ENCODE measurements at regions not wholly inside any gene's neighbourhood (a gene's known extent, or its start where the extent isn't known, plus 50 kb on each side); places are given as distances from the start of the nearest gene placed in this dataset.
"Not testable (repeated sequence)": the region's sequence is repeated elsewhere in the genome, so short reads cannot be mapped to it uniquely, and the experiment has no call there.

DNA sequence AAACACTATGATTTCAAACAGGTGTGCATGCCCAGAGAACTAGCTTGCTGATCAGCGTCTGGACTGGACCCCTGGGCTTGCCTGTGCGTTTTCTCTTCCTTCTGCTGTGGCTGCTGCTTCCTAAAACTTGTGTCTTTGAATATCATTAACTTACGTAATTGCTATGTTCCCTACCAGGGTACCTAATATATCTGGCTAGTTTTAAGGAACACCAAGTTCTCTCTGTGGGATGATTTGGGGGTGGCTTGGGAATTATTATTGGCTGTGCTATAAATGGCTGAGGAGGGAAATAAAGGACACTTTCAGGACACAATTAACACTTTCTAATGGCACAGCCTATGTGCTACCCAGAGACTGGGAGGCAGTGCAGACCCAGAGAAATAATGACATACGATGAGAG lies 606.0 kb upstream of the RBFOX1 start:
- DNase-seq (ENCODE audit: low read depth) = no peak

- no peak for DNase-seq (ENCODE audit: low read depth)
These were observed 606.9 kb upstream of the RBFOX1 start for GRCh38 chr16:6725634-6726331.

- DNase-seq (ENCODE audit: low read depth) = not testable (repeated sequence)
These were observed 607.4 kb upstream of the RBFOX1 start for GRCh38 chr16:6725206-6725605.

GRCh38 chr16:6722786-6723185 lies 609.9 kb upstream of the RBFOX1 start:
- DNase-seq (ENCODE audit: low read depth) = no peak

GRCh38 chr16:6714510-6714909 lies 618.1 kb upstream of the RBFOX1 start:
- no peak for DNase-seq (ENCODE audit: low read depth)

- DNase-seq (ENCODE audit: low read depth) = no peak
These were observed 622.9 kb upstream of the RBFOX1 start for GRCh38 chr16:6709736-6710135.

- no peak for DNase-seq (ENCODE audit: low read depth)
These were observed 623.9 kb upstream of the RBFOX1 start for GRCh38 chr16:6708576-6709215.

DNA sequence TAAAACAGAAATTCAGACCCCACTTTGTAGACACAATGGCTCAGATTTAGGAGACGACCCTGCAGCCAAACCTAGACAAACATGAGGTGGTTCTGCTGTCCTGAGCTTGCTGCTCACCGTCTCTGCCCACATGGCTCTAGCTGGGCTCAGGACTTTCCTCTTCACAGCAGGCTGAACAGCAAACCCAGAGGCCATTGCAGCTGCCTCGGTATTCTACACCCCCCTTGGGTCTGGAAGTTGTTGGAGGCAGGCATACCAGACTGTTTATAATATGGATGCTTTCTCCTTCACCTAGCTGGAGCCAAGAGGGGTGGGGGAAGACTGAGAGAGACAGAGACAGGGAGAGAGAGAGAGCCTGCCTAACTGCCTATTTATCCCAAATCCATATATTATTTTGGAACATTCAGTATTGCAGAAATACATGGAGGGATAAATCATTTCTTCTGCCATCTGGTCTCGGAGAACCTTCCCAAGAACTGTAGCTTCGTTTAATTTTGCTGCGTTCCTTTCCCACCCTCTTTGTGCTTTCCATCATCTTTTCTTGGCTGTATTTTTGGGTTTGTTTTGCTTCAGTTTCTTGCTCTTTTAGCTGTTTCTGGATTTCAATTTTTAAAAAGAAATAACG lies 628.2 kb upstream of the RBFOX1 start:
- no peak for DNase-seq (ENCODE audit: low read depth)

DNA sequence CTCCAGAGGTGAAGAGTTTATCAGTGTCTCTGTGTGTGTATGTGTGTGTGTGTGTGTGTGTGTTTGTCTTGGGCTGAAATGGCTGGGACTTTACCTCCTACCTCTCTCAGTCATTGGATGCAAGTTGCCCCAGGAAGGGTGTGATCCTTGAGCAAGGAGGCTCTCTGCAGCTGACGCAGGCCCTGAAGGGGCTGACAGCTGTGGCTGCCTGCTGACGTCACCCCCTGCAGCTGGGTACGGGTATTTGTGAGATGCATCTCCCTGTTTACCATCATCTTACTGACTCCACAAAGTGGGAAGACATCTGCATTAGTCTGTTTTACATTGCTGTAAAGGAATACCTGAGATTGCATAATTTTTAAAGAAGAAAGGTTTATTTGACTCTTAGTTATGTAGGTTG lies 631.5 kb upstream of the RBFOX1 start:
- no peak for DNase-seq (ENCODE audit: low read depth)

- DNase-seq (ENCODE audit: low read depth) = no peak
These were observed 634.1 kb upstream of the RBFOX1 start for GRCh38 chr16:6698548-6698947.

- no peak for DNase-seq (ENCODE audit: low read depth)
These were observed 637.0 kb upstream of the RBFOX1 start for GRCh38 chr16:6695666-6696065.

DNA sequence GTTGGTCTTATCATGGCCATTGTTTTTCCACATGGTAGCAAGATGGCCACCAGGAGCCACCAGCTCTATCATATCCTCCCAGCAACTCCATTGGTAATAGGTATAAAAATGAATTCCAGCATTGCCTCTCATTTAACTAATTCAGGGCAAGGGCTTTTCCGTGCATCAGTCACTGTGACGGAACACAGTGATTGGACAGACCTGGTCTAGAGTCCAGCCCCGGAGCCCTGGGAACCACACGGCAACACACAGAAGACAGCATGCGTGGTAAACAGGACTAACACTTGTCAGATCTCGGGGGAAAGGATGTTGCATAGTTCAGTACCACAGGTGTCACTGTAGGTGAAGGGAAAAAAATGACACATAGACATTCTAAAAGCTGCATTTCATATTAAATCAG lies 638.0 kb upstream of the RBFOX1 start:
- DNase-seq (ENCODE audit: low read depth) = no peak

GRCh38 chr16:6693418-6693817 lies 639.2 kb upstream of the RBFOX1 start:
- not testable (repeated sequence) for DNase-seq (ENCODE audit: low read depth)

- DNase-seq (ENCODE audit: low read depth) = no peak
These were observed 639.8 kb upstream of the RBFOX1 start for GRCh38 chr16:6692874-6693273.

- no peak for DNase-seq (ENCODE audit: low read depth)
These were observed 641.9 kb upstream of the RBFOX1 start for GRCh38 chr16:6690741-6691140.

GRCh38 chr16:6689643-6690042 lies 643.0 kb upstream of the RBFOX1 start:
- DNase-seq (ENCODE audit: low read depth) = no peak

- DNase-seq (ENCODE audit: low read depth) = no peak
These were observed 645.1 kb upstream of the RBFOX1 start for GRCh38 chr16:6687593-6687992.

GRCh38 chr16:6684076-6684673 lies 648.5 kb upstream of the RBFOX1 start:
- DNase-seq (ENCODE audit: low read depth) = no peak

DNA sequence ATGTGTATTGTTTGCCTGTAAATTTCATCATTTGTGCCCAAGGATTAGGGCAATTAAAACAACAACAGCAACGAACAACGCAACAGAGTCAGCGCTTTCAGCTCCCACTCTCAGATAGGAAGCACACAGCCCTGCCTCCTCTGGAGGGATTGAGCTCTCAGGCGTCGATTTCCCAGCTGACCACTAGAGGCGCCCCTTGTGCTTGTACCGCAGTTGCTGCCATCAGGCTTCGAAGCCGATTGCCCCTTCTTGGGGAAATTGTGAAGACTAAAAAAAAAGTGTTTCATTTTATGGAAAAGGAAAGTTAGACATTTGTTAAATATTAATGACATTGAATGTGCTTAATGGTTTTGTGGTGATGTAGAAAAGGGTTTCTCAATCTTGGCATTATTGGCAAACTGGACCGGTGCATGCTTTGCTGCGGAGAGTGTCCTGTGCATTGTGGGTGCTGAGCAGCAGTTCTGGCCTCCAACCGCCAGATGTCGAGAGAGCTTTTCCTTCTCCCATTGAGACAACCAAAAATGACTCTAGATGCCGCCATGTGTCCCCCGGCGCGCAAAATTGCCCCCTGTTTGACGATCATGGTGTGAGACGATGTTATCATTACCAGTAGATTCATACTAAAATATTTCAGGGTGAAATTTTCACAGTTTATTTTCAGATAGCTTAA lies 650.4 kb upstream of the RBFOX1 start:
- DNase-seq (ENCODE audit: low read depth) = no peak

- DNase-seq (ENCODE audit: low read depth) = no peak
These were observed 654.1 kb upstream of the RBFOX1 start for GRCh38 chr16:6678586-6678985.

DNA sequence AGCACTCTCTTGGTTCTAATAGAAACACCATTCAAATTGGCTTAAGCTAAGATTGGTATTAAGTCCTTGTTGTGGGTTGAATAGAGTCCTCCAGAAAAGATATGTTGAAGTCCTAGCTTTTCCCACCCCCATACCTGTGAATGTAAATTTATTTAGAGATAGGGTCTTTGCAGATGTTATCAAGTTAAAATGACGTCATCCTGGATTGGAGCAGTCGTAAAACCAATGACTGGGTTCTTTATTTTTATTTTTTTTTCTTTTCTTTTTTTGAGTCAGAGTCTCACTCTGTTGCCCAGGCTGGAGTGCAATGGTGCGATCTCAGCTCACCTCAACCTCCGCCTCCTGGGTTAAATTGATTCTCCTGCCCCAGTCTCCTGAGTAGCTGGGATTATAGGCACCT lies 658.6 kb upstream of the RBFOX1 start:
- DNase-seq (ENCODE audit: low read depth) = no peak

GRCh38 chr16:6672507-6672906 lies 660.1 kb upstream of the RBFOX1 start:
- no peak for DNase-seq (ENCODE audit: low read depth)

DNA sequence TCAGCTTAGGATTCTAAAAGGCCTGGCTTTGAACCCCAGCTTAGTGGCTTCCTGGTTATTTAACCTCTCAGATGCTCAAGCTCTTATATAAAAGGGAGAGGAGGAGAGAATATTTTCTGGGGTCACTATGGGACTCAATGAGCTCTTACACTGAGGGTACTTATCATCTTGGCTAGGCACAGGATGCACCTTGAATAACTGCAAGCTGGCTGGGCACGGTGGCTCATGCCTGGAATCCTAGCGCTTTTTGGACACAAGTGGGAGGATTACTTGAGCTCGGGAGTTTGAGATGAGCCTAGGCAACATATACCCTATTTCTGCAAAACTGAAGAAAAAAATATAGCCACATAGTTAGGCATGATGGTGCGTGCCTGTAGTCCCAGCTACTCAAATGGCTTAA lies 665.3 kb upstream of the RBFOX1 start:
- DNase-seq (ENCODE audit: low read depth) = no peak
